CD4-positive, alpha-beta T cell treated with Interleukin-12 subunit alpha and Interleukin-12 subunit beta, for 1 hour (primary cell): ENCODE measurements at regions not wholly inside any gene's neighbourhood (a gene's known extent, or its start where the extent isn't known, plus 50 kb on each side); places are given as distances from the start of the nearest gene placed in this dataset.

Experiments used
- DNase-seq: peaks from one replicate; pipeline ENCODE4 v3.0.0-alpha.2; 2020

DNA sequence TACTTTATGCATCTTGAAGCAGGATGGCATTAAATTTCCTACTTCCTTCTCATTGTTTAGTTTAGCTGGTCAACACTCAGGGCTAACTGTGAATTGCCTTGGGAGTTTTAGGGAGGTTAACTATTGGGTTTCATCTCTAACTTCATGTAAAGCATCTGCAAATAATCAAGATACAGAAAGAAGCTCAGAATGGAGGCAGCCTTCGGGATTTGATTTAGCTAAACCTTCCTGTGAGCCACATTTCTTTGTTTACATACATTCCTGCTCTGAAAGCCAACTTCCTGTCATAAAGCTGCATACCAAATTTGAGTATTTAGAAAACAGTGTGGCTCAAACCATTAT is 131.7 kb upstream of the PCDH18 start:
- DNase-seq = no peak

DNA sequence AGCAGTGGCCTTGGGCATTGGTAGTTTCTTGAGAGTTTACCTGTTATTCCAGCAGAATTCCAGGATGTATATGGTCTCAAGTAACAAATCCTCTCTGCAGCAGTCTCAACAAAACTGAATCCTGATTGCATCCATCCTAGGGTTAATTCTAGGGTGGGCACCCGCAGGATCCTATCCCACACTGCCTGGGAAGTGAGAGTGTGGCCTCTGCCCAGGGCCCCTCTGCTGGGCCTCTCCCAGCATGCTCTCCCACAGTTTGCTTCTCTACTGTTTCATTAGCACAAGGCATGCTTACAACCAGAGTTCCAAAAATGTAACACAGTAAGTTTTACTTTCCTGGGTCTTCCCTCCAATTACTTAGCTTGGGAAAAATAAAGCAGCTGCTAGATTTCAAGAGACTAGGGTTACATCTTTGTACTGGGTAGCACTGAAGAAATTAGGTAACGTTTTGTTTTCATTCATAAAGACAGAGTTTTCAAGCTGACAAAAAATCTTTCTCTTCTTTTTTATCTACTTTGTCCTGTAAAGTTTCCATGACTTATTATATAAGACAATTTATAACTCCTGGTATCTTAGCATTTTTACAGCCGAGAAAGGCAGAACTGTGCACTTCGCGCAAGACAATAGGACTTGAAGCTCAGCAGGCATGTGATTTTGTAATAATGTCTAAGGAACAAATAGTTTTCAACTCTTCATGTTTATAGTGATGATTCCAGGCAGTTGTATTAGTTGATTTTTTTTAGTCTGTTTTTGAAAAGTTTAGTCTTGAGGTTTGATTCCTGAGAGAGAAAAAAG is 131.2 kb upstream of the PCDH18 start:
- DNase-seq = no peak

DNA sequence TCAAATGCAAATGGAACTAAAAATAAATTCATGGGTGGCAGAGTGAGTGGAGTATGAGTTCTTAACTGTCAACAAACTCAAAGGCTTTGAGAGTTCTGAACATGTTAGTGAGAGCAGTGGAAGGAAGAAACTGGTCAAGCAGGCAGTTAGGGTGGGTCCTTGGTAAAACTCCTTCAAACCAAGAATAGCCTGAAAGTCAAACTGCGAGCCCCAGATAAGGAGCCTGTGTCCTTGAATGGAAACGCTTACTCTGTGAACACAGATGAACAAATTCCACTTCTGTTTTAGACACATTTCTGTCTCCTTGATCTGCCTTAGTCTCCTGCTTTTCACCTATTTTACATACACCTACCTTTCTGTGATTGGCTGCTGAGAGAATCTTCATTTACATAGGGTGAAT is 129.4 kb upstream of the PCDH18 start:
- DNase-seq = no peak

DNA sequence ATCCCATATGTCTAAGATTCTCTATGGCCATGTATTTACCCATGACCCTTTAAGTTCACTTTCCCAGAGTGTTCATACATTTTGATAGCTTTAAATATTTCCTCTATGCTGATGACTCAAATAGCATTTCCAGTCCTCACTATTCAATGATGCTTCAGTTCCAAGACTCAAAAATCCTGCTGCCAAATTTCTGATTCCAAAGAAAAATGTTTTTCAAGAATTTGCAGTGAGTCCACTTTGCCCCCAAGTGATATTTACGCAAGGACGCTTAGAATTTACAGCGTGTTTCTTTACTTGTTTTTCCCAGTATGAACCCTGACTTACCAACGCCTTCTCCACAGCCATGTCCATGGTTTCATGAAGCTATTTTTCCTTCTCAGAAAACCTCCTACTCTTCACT is 127.9 kb upstream of the PCDH18 start:
- DNase-seq = no peak

DNA sequence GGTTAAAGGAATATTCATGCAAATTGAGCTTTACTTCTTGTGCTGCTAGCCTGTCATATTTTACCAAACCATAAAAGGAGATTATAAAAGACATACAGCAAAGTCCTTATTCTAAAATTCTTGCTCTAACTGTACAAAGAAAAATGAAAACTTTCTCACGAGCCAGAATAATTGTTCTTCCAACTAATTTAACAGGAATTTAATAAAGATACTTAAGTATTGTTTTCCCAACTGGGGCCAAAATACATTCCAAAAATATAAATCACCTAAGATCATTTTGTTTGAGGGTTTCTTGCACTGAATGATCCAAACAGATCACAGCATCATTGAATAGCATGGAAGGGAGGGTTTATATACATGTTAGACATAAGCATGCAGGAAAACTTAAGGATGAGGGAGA is 127.1 kb upstream of the PCDH18 start:
- no peak for DNase-seq

DNA sequence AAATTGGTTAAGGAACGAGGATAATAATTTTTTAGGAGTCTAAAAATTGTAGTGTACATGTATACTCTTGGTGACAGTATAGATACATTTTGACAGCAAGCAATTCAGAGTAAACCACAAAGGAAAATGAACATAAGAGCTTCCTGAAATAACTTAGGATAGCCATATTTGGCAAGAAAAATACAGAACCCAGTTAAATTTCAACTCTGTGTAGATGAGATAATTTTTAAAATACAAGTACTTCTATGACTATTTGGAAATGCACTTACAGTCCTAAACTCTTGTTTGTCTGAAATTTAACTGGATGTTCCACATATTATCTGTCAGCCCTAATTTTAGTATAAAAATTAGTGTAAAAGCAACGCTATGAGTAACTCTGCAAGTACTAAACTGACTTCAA is 124.4 kb upstream of the PCDH18 start:
- DNase-seq = no peak

DNA sequence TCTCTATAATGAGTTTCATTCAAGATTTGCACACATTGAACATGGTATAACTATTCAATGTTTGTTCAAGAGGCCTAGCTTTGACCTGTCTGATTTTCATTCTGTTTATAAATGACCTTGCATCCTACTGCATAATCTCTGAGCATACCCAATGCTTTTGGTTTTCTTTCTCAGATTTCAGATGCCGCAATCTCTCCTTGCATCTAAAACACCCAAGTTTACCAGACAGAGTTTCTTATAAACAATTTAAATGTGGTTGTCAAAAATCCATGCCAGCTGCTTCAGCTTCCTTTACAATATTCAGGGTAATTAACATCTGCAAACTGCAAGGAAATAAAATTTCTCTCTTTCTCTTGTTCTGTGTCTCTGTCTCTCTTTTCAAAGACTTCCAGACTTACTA is 123.0 kb upstream of the PCDH18 start:
- no peak for DNase-seq

DNA sequence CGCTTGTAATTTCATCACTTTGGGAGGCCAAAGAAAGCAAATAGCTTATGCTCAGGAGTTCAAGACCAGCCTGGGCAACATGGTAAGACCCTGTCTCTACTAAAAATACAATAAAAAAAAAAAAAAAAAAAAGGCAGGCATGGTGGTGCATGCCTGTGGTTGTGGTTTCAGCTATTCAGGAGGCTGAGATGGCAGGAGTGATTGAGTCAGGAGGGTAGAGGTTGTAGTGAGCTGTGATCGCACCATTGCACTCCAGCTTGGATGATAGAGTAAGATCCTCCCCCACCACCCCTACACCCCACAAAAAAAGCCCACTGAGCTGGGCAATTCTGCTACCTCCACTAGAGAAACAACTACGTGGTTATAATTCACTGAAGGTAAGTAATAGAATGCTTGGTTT is 118.8 kb upstream of the PCDH18 start:
- DNase-seq = no peak

DNA sequence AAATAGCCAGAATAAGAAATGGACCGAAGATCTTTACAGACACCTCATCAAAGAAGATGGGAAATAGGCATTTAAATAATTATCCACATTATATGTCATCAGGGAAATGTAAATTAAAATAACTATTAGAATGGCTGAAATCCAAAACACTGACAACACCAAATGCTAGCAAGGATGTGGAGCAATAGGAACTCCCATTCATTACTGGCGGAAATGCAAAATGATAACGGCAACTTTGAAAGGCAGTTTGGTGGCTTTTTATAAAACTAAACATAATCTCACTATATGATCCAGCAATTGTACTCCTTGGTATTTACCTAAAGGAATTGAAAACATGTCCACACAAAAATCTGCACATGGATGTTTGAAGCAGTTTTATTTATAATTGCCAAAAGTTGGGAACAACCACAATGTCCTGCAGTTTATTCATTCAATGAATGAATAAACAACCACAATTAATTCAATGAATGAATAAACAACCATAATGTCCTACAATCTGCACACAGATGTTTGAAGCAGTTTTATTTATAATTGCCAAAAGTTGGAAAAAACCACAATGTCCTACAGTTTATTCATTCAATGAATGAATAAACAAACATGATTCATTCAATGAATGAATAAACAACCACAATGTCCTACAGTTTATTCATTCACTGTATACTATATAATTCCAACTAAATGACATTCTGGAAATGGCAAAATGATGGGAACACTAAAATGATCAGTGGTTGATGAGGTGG is 117.6 kb upstream of the PCDH18 start:
- DNase-seq = no peak

DNA sequence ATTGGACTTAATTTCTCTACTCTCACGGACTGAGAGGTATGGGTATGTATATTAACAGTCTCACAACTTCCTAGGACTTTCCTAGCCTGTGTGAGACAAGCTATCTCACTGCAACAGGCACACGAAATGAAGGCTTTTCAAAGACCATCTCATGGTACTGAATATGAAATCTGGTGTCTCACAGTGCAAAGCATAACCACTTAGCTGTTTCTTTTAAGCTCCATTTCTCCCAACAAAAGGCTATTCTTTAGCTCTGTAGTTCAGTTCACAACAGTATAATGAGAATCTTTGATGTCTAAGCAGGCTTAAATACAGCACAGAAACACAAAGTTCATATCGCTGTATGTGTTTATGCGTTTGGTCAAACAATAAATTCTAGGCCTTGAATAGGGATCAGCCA is 116.2 kb upstream of the PCDH18 start:
- no peak for DNase-seq

DNA sequence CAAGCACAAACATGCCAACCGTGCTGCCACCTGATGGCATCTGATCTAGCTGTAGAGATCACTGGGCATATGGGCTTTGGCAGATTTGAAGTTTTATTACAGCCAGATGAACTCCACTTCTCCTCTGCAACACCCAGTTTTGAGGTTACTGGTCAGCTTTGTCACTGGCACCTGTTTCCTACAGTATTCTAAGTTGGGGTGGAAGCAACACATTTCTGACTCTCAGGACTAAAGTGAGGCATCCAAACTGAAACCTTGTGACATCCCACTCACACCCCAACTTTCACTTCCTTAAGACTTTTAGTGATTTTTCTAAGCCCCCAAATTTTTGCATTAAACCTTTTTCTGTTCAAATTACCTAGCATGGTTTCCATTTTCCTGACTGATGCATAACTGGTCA is 115.1 kb upstream of the PCDH18 start:
- no peak for DNase-seq

DNA sequence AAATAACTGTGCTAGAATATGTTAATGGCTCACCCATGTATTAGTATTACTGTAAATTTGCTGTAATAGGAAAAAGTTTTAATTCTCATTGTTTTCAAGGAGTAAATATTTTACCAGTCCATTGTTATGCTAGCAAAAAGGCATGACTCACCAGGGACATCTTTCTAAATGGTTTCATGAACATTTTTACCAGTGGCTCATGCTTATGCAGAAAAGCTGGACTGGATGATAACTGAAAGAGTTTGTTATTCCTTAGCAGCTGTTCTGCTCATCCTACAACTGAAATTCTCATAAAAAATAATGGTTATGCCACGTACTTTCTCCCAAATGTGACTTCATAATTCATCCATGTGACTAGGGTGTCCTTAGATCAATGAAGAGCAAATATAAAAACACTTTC is 111.9 kb upstream of the PCDH18 start:
- no peak for DNase-seq

DNA sequence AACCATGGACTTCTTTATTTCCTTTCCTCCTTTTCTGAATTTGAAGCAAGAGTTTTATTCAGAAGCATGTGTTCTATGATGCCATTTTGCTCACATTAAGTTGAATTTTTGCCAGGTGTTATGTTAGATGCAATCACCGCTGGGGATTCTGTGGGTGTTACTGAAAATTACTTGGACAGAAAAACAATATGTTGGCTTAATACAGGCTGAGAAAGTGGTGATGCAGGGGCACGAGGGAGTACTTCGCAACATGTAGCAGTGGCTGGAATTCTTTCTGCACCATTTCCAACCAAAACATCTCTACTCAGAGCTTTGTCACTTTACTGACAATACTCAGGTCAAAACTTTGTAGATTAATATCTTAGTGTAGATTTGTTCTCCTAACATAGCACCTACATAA is 109.2 kb upstream of the PCDH18 start:
- DNase-seq = no peak

DNA sequence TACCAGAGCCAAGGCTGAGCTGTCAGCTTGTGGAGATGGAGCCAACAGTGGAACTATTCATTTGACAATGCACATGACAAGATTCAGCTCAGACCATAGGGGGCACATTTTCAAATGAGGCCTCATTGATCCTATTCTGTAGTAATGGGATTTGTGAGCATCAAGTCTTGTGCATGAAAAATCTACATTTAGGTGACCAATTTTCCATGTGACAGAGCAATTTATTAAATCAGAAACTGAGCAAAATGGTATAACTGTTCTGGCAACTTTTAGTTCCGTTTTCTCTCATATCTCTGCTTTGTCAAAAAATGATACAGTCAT is 108.5 kb upstream of the PCDH18 start:
- no peak for DNase-seq

DNA sequence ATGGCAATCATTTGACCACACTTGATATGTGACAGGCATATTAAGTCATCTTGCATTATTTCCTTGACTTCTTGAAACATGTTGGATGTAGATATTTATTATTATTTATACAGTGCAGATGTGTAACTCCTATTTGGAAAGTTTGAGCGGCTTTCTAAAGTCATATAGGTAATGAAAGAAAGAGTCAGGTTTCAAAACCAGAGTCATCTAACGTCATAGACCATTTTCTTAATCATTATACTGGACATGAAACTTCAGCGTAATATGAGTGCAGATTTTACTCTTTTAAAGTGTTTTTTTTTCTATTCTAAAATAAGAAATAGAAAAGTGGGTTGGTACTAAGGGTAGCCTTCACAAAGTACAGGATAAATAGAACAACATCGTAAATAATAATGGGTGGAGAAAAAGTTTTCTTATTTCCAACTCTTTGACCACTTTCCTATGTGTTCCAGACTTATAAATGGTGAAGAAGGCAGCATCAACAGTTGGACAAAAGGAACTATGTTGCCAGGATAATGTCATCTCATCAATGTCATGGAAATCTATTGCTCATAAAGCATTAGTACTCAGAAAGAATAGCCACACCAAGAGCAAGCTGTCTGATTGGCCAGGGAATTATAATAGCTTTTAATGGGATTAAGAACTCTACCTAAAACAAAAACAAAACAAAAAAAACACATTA is 108.0 kb upstream of the PCDH18 start:
- DNase-seq = no peak

DNA sequence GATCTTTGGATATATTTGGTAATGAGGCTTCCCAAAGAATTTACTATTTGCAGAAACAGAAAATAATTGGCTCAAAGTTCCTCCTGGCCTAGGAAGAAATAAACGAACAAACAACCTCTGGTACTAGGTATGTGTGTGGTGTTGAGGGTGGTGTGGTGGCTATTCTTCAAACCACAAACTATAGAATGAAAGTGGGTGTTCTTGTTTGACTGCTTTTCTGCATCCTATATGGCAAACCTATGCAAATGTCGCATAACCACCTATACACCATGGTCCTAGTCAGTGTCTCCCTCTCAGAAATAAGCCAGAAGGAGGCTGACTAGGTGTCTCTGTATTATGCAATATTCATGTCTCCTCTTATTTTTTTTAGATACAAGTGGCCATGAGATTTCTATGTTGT is 106.6 kb upstream of the PCDH18 start:
- no peak for DNase-seq

DNA sequence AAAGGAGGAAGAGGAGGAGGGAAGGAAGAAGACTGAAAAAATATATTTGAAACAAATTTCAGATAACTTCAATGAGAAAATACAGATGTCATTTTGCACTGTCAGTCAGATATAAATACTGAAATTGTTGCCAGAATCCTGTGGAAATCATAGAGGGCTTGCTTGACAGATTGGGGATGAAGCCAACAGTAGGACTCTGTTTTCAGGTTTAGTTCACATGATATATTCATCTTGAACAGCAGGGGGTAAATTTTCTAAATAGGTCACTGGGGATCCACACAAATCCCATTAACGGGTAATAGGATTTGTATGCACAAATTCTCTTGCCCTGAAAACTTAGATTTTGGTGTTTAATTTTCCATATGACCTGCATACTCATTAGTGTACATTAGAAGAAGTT is 103.3 kb upstream of the PCDH18 start:
- DNase-seq = no peak

DNA sequence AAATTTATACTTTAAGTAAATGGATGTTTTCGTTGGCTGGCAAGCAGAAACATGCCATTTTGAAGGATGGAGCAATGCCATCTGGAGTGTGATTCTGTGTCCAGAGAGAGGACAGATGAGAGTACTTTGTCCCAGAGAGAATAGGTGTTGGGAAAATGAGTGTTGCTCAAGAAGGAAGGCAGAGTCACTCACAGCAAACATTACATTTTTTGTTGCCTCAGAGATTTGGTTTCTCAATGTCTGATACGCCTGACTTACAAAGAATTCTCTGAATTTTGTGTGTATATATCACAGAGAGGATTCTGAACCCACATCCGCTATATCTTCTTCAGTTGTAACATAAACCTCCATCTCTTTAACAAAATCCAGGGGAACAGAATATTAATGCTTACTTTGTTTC is 102.8 kb upstream of the PCDH18 start:
- no peak for DNase-seq

DNA sequence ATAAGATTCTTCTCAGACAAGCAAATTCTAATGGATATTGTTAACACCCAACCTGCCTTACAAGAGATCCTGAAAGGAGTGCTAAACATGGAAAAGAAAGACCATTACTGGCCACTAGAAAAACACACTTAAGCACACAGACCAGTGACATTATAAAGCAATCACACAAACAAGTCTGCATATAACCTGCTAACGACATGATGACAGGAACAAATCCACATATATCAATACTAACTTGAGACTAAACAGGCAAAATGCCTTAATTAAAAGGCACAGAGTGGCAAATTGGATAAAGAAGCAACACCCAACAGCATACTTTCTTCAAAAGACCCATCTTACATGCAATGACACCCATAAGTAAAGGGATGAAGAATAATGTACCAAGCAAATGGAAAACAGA is 100.5 kb upstream of the PCDH18 start:
- DNase-seq = no peak

DNA sequence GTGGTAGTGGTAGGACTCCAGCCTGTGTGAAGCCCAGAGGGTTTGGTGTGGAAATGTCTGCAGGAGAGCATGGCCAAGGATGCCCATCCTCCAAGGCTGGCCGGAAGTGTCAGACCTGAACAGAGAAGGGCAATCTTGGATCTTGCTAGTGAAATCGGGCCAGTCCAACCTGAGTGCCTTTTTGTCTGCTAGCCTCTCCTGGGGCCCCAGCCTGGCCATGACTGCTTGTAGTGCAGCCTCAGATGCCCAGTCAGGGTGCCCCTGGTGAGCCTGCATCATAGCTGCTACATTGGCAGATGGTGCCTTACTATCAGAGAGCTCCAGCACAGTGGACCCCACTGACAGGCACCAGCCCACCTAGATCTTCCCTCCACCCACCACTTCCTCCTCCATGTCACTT is 99.3 kb upstream of the PCDH18 start:
- DNase-seq = no peak

DNA sequence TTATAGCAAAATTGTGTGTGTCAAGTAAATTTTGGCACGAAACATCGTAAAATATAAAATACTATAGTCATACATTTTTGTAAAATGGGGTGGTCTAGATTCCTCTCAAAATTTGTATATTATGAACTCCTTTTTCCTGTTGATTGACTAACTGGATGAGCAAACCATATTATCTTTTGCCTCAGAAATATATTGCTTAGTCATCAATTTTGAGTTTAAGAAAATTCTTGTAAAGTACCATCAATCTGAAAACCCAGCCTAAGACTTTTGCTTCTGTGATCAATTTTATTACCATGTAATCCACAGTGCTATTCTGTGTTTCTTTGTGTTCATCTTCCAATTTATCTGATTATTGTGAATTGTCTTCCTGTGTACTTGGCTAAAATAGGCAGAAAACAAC is 98.0 kb upstream of the PCDH18 start:
- no peak for DNase-seq

DNA sequence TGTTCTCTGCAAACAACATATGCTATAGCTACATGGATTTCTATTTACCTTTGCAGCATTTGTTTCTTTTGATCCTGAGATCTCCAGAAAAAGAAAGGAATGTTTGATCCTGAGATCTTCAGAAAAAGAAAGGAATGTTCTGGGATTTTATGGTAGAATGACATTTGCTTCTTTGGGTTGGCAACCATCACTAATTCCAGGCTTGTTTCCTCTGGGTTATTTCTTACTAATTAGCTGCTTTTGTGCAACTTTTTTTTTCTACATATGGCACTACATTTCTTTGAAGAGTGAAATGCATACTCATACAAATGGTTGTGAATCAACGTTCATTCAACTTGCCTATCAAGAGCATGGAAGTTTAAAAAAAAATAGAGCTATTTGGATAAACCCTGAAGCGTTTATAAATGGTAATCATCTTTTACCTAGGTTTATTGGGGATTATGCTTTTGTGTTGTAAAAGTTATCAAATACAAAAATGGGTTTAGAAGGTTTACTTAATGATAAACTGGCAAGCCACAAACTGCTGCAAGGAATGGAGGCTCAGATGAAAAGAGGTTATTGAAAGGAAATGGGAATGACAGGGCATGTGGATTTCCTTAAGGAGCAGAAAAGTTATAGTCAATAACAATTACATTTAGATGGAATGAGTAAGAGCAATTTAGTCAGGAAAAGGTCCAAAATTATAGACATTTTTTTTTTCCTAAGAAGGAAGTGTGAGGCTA is 95.6 kb upstream of the PCDH18 start:
- DNase-seq = no peak

DNA sequence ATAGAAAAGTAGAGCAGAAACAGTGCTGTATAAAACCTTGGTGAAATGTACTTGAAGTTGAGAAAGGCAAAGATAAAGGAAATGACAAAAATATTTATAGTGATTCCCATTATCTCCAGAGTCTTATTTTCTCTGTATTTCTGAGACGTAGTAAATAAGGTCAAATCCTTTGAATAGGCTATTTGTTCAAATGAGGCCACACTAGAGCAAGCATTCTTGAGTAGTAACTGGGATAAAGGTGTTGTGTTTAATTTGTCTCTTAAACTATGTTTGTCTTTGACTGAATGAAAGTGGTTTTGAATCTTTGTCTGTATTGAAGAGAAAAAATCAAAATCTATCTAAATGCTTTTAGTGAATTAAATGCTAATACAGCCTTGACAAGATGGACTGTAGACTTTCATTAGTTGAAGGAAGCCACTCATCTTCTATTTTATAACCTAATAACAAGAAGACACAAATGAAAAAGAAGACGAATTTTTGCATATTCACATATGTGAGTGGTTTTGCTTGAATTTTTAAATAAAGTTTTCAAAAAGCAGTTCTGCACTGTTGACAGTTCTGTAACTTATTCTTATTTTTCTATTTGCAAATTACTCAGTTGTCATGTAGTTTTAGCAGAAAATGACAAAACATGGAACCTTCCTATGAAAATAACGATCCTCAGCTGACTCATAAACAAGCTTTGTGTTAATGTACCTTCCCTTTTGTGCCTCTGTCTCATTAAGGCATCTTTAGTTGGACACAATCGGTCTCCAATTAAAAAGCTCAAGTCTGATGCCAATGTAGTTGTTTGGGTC is 94.8 kb upstream of the PCDH18 start:
- no peak for DNase-seq
